Frontal cortex (tissue), 3 donors: ENCODE measurements at regions not wholly inside any gene's neighbourhood (a gene's known extent, or its start where the extent isn't known, plus 50 kb on each side); places are given as distances from the start of the nearest gene placed in this dataset.

Experiments
- DNase-seq, 2 donors: peaks; one replicate each; pipeline ENCODE4 v3.0.0; 2012; ENCODE audit warnings: low spot score in 2 of 2
- FAIRE-seq: peaks from 2 replicates; lab custom pipeline; 2012; peaks lifted over from hg19 to GRCh38; lab: Jason Lieb, UNC
- donor health status: control.
- donor health status: control.
- donor health status: control.

DNA sequence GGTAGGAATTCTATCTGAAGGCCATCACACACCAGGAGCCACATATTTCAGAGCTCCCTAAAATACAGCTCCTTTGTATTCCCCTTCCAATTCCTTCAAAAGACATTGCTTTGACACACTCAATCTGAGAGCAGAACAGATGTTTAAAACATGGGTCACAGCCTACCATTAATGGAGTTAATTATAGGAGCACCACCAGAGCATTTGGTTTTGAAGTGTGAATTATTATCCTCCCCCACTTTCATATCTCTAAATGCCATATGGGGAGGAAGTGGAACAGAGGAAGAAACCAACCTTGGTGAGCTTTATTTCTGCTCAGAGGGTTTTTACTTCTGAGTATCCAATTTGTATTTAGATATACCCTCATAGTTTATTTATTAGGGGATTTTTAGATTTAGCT is 50.7 kb upstream of the TNFRSF21 start:
- DNase-seq = no peak
- no peak for FAIRE-seq

DNA sequence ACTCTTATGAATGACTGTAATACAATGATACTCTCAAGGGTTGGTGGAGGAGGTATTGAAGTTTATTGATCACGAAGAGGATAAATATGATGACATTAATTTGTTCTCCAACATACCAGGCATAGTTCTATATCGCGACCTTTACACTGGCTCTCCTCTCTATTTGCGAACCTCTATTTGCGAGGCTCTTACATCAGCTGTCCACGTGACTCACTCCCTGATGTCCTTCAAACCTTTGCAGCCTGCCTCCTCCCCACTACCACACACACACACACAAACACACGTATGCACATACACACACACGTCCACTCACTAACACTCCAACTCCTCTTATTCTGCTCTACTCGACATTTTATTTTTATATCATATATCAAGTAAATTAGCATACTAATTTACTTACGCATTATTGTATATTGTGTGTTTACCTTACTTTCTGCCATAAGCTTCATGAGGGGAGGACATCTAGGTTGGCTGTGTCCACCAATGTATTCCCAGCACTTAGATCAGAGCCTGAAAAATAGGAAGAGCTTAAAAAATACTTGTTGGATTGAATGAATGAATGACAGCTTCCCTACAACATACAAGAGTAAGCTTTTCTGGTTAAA is 53.3 kb upstream of the TNFRSF21 start:
- FAIRE-seq = no peak
- no peak for DNase-seq

DNA sequence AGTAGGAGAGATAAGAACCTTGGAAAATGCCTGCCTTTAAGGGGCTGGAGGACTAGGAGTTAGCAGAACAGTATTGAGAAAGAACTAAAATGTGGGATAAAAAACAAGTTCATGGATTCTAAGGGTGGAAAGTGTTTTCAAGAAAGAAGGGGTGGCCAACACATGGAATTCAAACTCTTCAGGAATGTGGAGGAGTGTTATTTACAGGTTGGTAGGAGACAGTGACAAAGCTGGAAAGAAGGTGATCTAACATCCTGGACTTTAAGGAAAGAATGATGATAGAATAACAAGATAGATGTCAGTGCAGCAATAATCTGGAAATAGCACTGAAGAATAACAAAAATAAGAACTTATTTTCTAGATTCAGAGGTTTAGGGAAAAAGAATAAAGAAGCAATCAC is 54.0 kb upstream of the TNFRSF21 start:
- DNase-seq (no peak), FAIRE-seq (no peak)

DNA sequence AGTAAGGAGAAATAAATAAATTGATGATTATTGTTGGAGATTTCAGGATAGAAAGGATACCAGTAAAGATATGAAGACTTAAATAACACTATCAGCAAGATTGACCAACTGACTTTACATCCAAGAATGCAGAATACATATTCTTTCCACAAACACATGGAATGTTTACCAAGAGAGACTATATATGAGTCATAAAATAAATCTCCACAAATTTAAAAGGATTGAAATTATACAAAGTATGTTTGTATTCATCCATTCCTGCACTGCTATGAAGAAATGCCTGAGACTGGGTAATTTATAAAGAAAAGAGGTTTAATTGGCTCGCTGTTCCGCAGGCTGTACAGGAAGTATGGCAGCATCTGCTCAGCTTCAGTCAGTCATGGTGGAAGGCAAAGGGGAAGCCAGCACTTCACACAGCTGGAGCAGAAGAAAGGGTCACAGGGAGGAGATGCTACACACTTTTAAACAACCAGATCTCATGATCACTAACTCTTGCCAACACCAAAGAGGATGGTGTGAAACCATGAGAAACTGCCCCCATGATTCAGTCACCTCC is 56.7 kb upstream of the TNFRSF21 start:
- FAIRE-seq = no peak
- DNase-seq = no peak

DNA sequence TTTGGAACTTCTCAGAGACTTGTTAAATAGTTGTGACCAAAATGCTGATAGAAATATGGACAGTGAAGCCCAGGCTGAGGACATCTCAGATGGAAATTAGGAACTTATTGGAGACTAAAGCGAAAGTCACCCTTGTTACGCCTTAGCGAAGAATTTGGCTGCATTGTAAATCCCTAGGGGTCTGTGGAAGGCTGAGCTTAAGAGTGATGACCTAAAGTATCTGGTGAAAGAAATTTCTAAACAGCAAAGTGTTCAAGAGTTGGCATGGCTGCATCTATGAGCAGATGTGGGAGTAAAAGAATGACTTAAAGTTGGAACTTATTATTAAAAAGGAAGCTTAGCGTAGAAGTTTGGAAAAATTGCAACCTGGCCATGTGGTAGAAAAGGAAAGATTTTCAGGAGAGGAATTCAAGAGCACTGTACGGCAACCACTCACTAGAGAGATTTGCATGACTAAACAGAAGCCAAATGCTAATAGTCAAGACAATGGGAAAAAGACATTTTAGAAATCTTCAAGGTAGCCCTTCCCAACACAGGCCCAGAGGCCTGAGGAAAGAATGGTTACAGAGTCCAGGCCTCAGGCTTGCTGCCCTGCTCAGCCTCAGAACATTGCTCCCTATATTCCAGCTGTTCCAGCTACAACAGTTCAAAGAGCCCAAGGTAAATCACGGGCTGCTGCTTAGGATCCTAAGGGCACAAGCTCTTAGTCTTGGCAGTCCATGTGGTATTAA is 61.6 kb upstream of the TNFRSF21 start:
- FAIRE-seq (no peak), DNase-seq (no peak)

DNA sequence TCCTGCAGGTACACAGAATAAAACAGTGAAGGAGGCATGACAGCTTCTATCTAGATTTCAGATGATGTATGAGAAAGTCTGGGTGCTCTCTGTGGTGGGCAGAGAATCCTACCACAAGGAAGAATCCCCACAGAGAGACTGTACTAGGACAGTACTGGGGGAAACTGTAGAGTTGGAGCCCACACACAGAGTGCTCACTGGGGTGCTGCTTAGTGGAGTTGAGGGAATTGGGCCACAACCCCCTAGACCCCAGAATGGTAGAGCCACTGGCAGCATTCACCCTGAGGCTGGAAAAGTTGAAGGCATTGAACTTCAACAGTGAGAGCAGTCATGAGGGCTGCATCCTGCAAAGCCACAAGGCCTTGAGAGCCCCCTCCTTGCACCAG is 62.2 kb upstream of the TNFRSF21 start:
- no peak for FAIRE-seq
- DNase-seq = no peak

DNA sequence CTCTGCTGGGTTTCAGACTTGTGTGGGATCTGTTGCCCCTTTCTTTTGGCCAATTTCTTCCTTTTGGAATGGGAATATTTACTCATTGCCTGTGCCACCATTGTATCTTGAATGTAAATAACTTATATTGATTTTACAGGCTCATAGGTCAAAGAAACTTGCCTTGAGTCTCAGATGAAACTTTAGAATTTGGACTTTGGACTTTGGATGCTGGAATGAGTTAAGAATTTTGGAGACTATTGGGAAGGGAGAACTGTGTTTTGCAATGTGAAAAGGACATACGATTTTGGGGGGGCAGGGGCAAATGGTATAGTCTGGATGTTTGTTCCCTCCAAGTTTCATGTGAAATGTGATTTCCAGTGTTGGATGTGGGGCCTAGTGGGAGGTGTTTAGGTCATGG is 62.6 kb upstream of the TNFRSF21 start:
- no peak for DNase-seq
- FAIRE-seq = no peak

DNA sequence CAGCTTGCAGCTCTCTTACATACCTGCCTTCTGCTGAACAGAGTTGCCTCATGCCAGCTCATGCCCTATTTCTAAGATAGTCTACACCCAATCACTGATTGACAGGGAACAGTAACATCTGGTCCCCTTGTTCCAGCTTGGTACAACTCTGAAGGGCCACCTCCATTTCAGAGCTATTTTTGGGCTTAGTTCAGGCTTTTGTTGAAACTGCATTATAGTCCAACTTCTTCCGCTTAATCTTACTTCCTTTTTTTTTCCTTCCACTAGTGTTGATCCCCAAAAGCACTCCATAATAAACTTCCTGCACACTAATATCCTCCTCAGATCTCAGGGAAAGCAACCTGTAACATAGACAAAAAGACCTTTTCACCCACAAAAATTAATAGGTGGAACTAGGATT is 65.7 kb upstream of the TNFRSF21 start:
- no peak for DNase-seq
- no peak for FAIRE-seq

DNA sequence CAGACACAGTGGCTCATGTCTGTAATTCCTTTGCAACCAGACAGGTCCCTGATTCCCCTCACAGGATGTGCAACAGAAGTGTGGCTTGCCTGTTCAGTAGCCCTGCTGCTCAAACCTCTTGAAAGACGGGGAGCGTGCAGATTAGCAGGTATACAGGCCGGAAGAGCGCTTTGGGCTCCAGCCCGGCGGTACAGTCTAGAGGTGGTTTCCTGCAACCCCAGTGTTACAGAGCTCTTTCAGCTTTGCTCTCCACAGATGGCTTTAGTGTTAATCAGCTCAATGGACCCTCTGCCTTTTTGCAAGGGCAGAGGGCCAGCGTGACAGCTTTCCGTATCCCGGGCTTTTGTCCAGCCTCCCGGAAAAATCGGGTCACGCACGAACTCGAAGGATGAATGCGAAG is 67.2 kb upstream of the TNFRSF21 start:
- FAIRE-seq (no peak), DNase-seq (no peak)

DNA sequence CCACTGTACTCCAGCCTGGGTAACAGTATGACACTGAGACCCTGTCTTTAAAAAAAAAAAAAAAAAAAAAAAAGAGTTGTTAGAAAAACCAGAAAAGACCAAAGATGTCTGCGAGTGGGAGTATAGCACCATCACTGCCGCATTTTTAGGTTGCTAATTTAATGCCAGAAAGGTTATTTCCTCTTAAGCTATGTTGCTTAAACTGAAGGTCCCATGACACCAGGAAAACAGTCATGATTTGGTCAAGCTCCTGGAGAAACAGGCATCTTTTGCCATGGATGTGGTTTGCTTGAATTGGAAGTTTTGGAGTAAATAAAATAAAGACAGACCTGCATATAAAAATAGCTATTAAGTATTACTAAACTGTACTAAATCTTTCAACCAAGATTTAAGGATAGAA is 68.3 kb upstream of the TNFRSF21 start:
- DNase-seq (no peak), FAIRE-seq (no peak)

DNA sequence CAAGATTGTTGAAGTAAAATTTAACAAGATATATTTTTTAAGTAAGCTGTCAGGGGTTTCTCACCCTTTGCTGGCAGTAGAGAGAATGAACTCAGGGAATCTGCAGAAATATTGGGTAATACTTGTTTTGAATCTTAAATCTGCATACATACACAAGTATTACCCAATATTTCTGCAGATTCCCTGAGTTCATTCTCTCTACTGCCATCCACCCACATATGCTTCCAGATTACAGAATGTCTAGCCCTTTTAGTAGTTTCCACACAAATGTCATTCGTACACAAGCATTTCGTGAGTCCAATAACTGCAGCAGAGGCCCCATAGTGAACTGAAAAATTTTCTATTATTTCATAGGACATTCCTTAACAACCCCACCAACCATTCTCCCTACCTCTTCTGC is 69.6 kb upstream of the TNFRSF21 start:
- no peak for DNase-seq
- no peak for FAIRE-seq

DNA sequence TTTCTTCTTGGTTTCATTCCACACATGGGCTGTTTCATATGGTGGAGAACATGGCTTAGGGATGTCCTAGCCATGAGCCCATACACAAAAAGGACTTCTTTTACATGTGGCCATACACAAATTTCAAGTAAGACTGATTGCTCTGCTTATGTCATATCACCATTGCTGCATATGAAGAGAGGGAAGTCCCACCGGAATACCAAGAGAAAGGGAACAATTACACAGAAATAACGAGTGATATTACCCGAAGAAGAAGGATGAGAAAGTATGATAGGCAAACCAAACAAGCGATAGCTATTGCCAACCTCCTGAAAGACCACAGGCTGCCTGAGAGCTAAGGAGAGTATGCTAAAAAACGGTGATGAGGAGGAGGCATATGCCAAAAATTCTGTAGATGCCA is 70.5 kb upstream of the TNFRSF21 start:
- FAIRE-seq = no peak
- DNase-seq = no peak

DNA sequence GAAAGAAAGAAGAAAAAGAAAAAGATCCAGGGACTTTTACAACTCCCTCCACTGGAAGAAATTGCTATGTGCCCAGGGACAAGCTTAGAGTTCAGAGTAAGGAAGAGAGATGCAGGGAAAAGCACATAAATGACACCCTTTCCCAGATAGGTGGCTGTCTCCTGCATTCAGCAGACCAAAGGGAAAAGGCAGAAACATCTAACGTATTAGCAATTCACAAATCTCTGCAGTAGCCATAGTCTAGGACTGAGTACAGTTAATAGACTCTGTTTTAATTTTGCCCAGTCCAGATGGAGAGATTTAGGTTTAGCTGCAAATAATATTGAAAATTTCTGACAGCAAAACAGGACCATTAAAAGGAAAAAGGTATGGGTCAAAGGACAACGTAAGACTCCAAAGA is 71.3 kb upstream of the TNFRSF21 start:
- FAIRE-seq = no peak
- DNase-seq = no peak

DNA sequence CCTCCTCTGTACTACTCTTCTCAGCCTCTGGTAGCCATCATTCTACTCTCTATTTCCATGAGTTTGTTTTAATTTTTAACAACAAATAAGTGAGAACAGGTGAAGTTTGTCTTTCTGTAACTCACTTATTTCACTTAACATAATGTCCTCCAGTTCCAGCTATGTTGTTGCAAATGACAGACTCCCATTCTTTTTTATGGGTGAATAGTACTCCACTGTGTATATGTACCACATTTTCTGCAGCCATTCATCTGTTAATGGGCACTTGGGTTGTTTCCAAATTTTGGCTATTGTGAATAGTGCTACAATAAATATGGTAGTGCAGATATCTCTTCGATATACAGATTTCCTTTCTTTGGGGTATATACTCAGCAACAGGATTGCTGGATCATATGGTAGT is 73.7 kb upstream of the TNFRSF21 start:
- FAIRE-seq (no peak), DNase-seq (no peak)

DNA sequence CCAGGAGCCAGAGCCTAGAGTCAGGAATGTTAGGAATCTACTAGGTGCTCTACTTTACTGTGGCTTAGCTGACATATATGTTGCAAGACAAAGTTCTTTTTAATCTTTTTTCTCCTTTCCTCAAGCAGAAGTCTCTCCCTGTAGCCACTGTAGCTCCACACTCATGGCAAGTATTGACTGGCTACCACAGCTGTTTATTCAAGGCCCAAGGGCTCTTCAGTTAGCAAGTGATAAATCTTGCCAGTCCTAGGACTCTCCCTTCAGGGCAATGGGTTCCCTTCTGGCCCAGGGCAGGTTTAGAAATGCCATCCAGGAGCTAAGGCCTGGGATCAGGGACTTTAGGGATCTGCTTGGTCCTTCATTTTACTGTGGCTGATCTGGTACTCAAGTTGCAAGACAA is 82.0 kb upstream of the TNFRSF21 start:
- no peak for DNase-seq
- FAIRE-seq = no peak

DNA sequence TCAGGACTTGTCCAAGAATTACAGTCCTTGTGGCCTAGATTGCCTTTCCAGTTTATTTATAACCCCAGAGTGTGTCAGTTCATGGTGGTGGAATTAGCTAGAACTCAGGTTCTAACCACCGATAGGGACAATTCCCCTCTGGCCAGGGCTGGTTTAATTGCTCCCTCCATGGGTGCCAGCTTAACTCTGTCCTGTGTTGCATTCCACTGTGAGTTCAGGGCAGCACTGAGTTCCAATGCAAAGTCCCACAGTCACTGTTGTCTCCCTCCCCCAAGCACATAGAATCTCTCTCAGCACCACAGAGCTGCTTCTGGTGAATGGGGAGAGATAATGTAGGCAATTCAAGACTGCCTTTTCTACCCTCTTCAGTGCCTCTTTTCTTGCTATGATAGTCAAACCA is 82.5 kb upstream of the TNFRSF21 start:
- DNase-seq (no peak), FAIRE-seq (no peak)

DNA sequence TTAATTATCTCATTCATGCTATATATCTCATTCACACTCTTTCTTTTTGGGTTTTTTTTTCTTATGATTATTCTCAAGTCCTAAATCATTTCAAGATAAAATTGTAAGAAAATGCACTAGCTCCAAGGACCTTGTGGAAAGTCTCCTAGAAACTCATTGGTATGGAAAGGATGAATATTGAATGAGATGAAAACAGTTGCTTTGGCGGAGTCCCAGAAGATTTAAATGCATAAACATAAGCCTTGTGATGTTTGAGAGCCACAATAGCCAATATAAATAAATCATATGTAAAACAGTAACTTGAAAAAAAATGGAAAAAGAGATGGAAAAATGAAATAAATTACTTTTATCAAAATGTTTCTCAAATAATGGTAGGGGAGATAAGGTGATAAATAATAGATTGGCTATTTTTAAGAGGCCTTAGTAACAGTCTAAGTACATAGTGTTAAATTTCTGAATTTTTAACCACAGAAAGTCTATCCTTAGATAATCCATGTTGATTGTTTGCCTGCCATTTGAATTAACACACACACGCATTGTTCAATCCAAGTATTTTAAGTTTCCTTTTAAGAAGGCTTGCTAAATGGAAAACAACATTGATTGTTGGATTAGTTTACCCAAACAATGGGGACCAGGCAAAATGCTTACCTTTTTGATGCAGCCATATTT is 81.1 kb upstream of the CD2AP start:
- FAIRE-seq (no peak), DNase-seq (no peak)

DNA sequence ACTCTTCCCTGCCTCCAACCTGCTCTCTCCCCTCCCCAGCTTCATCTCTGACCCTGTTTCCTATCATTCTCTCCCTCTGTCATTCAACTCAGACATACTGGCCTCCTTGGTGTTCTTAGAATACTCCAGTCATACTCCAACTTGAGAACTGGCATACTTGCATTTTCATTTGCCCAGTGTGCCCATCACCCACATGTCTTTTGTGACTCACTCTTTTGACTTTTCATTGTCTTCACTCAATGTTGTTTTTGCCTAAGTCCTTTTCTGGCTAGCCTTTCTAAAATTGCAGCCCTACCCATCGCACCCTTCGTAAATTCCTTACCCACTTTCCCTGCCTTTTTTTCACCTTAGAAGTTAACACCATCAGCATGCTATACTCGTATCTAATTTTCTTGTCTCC is 77.0 kb upstream of the CD2AP start:
- DNase-seq (no peak), FAIRE-seq (no peak)

DNA sequence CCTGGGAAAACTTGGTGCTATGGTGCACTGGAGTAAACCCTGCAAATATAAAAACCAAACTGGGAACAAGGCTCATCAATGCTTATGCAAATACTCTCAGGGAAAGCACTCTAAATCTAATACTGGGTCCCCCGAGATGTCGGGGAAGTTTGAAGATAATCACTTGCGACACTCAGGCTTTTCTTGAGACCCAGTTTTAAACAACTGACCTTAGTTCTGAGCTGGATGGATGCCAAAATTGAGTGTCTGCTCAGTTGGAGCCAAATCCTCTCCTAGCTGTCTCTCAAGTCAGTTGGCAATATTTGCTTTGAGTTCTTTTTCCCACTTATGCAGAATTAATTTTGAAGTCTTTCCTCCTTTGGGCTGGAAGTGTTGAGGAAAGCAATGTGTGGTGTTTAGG is 75.5 kb upstream of the CD2AP start:
- no peak for DNase-seq
- no peak for FAIRE-seq

DNA sequence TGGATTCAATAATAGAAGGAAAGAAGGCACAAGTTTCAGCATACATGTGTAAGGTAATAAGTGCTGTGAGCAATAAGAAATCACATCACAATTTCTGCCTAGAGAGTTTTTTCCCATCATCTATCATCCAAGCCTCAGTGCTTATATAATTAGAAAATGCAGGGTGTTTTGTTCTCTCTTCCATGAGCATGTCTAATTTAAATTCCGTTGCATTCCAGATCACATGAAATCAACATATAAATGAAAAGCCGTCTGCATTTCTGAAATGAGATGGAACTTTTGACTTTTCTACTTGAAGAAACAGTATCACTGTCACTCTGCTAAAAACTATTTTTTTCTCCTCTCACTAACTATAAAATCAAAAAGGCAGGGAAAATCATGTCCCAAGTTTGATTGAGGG is 74.5 kb upstream of the CD2AP start:
- no peak for DNase-seq
- no peak for FAIRE-seq

DNA sequence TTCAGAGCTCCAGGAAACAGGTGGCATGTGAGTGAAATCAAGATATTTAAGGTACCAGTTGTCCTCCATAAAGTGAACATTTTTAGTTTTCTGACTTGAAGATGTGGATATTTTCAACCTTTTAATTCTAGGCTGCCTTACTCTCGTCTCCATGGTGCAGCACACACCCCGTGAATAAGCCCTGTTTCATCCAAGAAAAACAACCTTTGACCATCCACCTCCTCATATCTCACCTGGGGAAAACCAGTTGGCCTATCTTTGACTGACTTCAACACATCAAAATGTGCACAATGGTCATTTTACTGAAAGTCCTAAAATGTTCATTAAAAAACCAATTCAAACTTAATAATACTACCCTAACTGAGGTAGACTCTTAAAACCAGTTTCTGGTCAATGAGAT is 73.8 kb upstream of the CD2AP start:
- no peak for DNase-seq
- no peak for FAIRE-seq
